NCI-H1436 (cell line): ENCODE measurements at regions not wholly inside any gene's neighbourhood (a gene's known extent, or its start where the extent isn't known, plus 50 kb on each side); places are given as distances from the start of the nearest gene placed in this dataset.

Experiments used
- DNase-seq: peaks from one replicate; lab custom pipeline; 2025; lab: John Stamatoyannopoulos, UW

GRCh38 chr17:69851736-69852135 lies 223.3 kb upstream of the KCNJ16 start:
- DNase-seq: no peak

GRCh38 chr17:69853541-69854224 lies 221.3 kb upstream of the KCNJ16 start:
- no peak for DNase-seq

- DNase-seq: no peak
Measured at GRCh38 chr17:69854225-69854780, 220.7 kb upstream of the KCNJ16 start.

GRCh38 chr17:69856946-69857345 lies 218.1 kb upstream of the KCNJ16 start:
- DNase-seq: no peak

- DNase-seq: no peak
Measured at GRCh38 chr17:69857412-69857835, 217.6 kb upstream of the KCNJ16 start.

GRCh38 chr17:69858460-69858859 lies 216.6 kb upstream of the KCNJ16 start:
- DNase-seq: no peak

GRCh38 chr17:69860142-69860680 lies 214.8 kb upstream of the KCNJ16 start:
- DNase-seq: no peak

- DNase-seq: no peak
Measured at GRCh38 chr17:69864462-69864861, 210.6 kb upstream of the KCNJ16 start.

- DNase-seq: no peak
Measured at GRCh38 chr17:69869667-69870066, 205.4 kb upstream of the KCNJ16 start.

GRCh38 chr17:69870091-69870530 lies 204.9 kb upstream of the KCNJ16 start:
- DNase-seq: no peak

GRCh38 chr17:69870751-69871199 lies 204.2 kb upstream of the KCNJ16 start:
- DNase-seq: no peak

GRCh38 chr17:69871318-69871717 lies 203.7 kb upstream of the KCNJ16 start:
- DNase-seq: no peak

GRCh38 chr17:69872675-69873262 lies 202.3 kb upstream of the KCNJ16 start:
- no peak for DNase-seq

GRCh38 chr17:69874175-69874670 lies 200.8 kb upstream of the KCNJ16 start:
- no peak for DNase-seq

- DNase-seq: no peak
Measured at GRCh38 chr17:69876757-69877156, 198.3 kb upstream of the KCNJ16 start.

- DNase-seq: no peak
Measured at GRCh38 chr17:69878661-69879060, 196.4 kb upstream of the KCNJ16 start.

- no peak for DNase-seq
Measured at GRCh38 chr17:69879576-69879975, 195.4 kb upstream of the KCNJ16 start.

- no peak for DNase-seq
Measured at GRCh38 chr17:69880591-69881112, 194.4 kb upstream of the KCNJ16 start.

GRCh38 chr17:69882281-69882680 lies 192.7 kb upstream of the KCNJ16 start:
- no peak for DNase-seq

GRCh38 chr17:69883120-69883519 lies 191.9 kb upstream of the KCNJ16 start:
- DNase-seq: no peak

GRCh38 chr17:69884356-69884755 lies 190.7 kb upstream of the KCNJ16 start:
- no peak for DNase-seq

GRCh38 chr17:69884846-69885245 lies 190.2 kb upstream of the KCNJ16 start:
- no peak for DNase-seq

GRCh38 chr17:69898601-69899000 lies 176.4 kb upstream of the KCNJ16 start:
- no peak for DNase-seq
